D721Med (cell line): ENCODE measurements at regions not wholly inside any gene's neighbourhood (a gene's known extent, or its start where the extent isn't known, plus 50 kb on each side); places are given as distances from the start of the nearest gene placed in this dataset.

Source experiments
- DNase-seq: peaks from one replicate; pipeline ENCODE4 v3.0.0; 2011; ENCODE audit warnings: low spot score; ENCODE audit not compliant: insufficient read length
- FAIRE-seq: peaks from 2 replicates; lab custom pipeline; 2011; peaks lifted over from hg19 to GRCh38; lab: Jason Lieb, UNC
- CTCF ChIP-seq: IDR thresholded peaks from 2 replicates; pipeline ENCODE4 v1.5.1; 2012; ENCODE audit warnings: mild to moderate bottlenecking, control low read depth; ENCODE audit not compliant: insufficient read depth; ENCODE audit errors: missing control alignments

DNA sequence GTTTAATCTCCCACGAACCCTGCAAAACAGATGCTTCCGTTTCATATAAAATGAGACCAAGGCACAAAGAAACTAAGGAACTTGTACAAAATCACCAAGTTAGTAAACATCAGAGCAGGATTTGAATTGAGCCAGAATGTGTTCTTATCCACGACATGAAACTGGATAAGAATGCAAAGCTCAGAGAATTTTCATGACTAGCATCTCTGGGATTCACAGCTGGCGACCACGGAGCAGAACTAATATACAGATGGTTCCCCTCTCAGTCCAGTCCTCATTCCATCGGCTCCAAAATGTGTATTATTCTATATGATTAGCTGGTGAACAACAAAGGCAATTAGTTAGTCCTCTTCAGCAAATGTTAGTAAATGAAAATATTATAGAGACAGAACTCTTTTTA lies 72.3 kb upstream of the ERG start:
- no peak for DNase-seq
- TF ChIP-seq CTCF: no peak
- no peak for FAIRE-seq

GRCh38 chr21:38574895-38575575 lies 76.8 kb upstream of the ERG start:
- no peak for DNase-seq
- no peak for TF ChIP-seq CTCF
- FAIRE-seq: no peak

GRCh38 chr21:38577887-38578286 lies 79.6 kb upstream of the ERG start:
- no peak for TF ChIP-seq CTCF
- DNase-seq: no peak
- no peak for FAIRE-seq

DNA sequence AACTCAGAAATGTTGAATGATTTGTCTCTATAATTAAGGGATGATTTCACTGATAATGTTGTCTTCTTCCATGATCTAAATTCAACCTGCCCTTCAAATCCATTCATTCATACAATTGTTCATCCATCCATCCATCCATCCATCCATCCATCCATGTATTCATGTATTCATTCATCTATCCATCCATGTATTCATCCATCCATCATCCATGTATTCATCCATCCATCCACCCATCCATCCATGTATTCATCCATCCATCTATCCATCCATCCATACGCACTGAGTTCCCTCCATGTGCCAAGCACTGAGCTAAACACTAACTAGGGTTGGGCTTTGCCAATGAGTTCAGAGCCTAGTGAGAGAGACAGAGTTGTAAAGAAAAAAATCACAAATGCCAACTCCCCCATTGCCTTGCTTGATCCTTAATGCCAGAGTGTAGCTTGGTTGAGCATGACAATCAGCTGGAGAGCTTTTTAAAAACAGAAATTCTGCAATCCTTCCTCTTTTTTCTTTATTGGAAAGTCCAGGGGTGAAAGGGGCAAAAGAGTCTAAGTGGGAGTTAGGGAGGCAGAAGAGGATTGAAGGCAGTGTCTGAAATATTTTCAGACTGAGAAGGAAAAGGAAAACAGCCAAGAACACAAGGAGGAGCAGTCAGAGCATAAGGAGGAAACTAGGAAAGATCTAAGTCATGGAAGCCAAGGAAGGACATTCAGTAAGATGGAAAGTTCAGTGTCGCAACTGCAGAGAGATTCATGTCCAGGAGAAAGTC lies 92.4 kb upstream of the ERG start:
- DNase-seq (no peak), FAIRE-seq (no peak)
- no peak for TF ChIP-seq CTCF

DNA sequence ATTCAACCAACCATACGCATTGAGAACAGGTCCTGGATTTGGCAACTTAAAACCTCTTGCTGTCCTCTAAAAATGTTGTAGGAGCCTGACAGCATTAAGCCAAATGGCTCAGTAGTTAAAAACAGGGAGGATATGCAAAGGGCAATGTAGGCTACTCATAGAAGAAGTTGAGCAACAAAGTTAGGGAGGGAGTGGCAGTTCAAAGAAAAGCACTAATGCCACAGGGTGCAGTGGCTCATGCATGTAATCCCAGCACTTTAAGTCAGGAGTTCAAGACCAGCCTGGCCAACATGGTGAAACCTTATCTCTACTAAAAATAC lies 92.9 kb upstream of the ERG start:
- FAIRE-seq (no peak), DNase-seq (no peak)
- no peak for TF ChIP-seq CTCF

GRCh38 chr21:38596264-38597042 lies 98.2 kb upstream of the ERG start:
- FAIRE-seq (no peak), DNase-seq (no peak)
- no peak for TF ChIP-seq CTCF

- TF ChIP-seq CTCF: no peak
- DNase-seq (no peak), FAIRE-seq (no peak)
These were observed 99.1 kb upstream of the ERG start for GRCh38 chr21:38597421-38597820.
